ENCODE measurements at regions not wholly inside any gene's neighbourhood (a gene's known extent, or its start where the extent isn't known, plus 50 kb on each side); places are given as distances from the start of the nearest gene placed in this dataset.

DNA sequence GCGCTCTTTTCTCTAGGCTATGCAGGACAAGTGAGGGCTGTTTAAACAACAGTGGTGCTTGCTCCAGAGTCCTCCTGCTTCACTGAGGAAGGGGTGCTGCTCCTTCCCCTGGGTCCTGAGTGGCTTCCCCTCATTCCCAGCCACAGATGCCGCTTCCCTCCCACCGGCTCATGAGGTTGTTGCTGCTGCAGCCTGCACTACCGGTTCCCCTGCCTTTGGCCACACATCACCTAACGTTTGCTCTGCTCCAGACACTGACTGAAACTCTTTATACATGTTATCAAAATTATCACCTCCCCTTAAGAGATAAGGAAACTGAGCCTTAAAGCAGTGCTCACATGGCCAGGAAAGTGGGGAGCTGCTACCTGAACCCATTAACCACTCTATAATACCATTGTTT, 130.8 kb upstream of the LGALSL start:
- DNase-seq = no peak

DNA sequence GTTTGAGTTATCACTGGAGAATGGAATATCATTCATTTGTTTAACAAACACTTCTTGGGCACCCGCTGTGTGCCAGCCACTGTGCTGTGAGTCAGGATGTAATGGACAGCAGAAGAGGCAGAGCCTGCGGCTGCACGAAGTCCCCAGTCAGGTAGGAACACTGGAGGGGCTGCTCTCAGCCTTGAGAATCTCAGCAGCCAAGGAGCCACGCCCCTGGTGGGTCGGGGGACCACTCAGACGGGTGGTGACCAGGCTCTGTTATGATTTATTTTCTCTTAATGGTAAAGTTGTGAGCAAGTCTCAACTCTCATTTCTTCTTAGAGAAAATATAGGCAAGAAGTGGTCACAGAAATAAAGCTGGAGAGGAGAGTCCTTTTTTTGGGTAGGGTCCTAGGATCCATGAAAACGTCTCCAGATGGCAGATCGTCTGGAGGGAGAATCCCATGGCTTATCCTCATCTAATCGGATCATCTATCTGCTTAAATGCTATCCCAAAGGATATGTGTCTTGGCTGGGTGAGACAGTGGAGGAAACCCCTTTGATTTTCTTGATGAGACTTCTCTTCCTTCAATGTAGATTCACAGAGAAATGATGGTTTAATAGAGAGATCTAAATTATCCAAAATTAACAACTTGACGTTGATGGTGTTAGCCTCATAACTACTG, 129.1 kb upstream of the LGALSL start:
- no peak for DNase-seq

DNA sequence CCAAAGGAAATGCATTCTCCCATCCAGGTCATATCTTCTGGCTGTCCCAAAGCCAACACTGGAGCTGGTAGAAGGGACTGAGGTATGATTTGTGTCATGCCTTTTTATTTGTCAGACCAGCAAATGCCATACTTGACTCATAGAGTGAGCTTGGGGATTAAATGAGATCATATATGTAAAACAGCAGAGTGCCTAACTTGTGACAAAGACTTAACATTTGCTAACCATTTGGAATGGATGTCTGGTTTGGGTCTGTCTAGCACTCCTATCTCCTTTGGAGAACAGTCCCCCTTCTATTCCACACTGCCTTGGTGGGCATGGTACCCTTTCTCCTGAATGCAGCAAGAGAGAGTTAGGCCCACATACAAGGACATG, 128.5 kb upstream of the LGALSL start:
- DNase-seq = no peak

DNA sequence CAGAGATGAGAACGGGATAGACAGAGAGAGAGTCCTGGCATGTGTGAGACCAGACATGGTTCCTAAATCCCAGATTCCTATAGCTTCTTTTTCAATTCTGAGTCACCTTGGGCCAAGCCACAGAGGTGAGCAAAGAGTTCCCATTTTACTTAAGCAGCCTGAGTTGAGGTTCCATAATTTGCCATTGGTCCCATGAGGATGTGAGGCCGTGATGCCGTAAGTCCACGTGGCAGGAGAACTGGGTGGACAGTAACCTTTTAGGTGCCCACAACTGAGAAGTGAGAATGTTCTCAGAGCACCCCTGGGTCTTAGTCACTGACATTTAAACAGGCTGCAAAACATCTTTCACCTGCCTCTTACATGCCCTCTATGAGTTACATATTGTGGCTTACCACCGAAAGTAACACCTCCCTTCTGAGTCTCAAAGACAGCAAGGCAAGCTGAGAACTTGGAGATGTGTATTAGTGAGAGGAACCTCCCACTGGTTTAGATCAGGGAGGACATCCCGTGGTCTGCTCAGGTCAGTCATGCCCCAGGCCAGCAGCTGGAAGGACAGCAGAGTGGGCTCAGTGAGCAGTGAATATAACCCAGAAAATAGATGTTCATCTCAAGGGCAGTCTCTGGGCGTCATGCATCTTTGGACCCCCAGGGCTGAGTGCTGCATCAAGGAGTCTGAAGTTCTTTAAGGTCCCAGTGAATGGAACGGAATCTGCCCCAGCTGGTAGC, 127.9 kb upstream of the LGALSL start:
- no peak for DNase-seq

DNA sequence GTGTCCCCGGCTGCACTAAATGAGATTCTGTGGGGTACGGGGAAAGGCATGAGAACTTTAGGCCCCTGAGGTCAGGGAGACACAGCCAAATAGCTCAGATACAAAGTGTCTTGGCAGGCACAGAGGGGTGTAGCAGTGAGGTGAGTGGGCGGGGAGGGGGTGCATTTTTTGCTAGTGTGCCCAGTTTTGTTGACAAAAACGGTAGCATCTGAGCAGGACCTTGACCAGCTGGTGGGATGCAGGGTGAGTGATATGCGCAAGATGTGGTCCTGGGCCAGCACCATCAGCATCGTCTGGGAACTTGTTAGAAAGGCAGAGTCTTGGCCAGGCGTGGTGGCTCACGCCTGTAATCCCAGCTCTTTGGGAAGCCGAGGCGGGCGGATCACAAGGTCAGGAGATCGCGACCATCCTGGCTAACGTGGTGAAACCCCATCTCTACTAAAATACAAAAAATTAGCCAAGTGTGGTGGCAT, 127.3 kb upstream of the LGALSL start:
- no peak for DNase-seq

DNA sequence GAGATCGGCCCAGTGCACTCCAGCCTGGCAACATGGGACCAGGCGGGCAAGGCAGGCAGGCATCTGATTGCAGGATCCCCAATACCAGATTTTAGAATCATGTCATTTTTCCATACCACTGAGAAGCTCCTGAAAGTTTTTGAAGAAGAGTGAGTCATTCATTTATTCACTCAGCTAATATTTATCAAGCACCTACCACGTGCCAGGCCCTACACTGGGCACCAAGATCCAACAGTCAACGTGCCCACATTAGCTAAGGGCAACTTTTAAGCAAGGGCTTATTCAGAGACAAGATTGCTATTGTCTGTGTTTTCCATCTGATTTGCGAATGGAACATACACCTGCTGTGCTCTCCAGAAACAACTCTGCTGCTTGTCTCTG, 126.8 kb upstream of the LGALSL start:
- DNase-seq = no peak

DNA sequence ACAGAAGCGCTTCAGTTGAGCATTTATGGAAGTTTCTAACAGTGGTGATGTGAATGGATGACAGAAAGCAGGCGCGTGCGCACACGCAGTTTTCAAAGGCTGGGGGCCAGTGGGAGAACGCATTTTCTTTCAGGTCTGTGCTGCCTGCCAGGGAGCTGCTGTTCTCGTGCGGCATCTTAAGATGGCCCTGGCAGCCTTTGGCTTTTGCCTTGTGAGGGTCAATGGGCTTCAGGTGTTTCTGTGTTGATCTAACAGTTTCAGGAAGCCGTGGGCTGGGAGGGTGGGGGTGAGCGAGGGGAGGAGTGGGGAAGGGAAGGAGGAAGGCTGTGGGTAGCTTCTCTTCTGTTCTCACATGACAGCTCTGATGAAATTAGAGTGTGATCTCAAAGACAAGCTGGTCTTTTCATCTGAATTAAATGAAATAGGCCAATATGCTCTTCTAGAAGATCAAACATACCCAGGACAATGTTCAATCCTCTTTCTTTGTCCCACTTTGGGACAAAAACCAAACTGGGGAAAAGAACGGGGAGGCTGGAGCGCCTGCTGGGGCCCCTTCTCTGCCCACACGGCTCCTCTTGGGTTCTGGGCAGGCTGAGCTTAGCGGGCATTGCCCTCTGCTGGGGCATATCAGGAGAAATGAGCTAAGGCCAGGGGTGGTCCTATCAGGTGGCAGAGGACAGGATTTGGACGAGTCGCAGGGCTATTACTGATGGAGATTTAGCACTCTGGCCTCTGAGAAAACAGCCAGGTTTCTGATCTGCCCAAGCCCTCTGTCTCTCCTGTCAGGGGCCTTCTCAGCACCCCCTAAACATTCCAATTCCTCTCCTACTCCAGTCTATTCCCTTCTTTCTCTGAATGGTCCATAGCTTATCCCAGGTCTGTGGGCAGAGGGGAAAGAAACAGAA, 126.2 kb upstream of the LGALSL start:
- peak; percentile 50 for DNase-seq

DNA sequence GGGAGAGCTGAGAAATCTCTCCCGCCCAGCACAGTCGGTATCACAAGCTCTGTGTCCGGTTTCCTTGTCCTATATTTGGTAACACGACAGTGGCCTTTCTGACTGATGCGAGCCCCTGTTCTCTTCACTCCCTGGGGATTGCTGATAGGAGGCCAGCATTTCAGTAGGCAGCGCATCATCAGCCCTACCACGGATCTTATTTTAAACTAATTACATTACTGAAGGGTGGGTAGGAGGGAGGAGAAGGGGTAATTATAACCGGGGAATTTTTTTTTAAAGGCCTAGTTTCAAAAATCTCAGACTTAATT, 125.6 kb upstream of the LGALSL start:
- no peak for DNase-seq

DNA sequence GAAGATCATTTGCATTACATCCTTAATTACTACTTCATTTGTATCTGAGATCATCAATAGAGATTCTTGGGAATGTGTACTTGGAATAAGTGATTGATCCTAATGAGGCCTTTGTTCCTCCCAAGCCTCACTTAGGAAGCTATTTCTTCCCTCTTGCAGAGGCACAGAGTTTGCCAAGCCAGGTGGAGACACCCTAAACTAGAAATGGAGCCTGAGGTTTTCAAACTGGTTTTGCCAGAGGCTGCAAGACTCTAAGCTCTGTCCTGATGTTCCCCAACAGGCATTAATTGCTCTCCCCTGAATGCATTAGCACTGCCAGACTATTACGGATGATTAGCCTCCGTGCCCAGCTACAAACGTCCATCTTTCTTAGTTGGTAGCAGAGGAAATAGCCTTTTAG, 125.2 kb upstream of the LGALSL start:
- no peak for DNase-seq

DNA sequence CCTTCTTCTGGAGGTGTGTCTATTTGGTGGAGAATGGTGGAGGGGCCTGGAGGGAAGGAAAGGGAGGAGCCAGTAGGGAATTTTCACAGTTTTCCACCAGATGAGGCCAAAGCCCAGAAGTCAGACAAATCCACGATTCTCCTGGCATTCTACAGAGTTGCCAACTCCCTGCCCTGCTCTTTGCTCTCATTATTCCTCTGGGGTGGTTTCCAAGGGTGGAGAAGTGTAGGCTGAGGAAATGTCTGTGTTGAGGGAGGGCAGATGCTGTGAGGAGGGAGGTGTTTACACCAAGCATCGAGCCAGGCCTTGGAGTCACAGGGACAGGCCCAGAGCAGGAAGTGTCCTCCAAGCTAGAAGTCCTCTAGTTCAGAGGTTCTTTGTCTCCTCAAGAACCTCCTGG, 124.1 kb upstream of the LGALSL start:
- no peak for DNase-seq

DNA sequence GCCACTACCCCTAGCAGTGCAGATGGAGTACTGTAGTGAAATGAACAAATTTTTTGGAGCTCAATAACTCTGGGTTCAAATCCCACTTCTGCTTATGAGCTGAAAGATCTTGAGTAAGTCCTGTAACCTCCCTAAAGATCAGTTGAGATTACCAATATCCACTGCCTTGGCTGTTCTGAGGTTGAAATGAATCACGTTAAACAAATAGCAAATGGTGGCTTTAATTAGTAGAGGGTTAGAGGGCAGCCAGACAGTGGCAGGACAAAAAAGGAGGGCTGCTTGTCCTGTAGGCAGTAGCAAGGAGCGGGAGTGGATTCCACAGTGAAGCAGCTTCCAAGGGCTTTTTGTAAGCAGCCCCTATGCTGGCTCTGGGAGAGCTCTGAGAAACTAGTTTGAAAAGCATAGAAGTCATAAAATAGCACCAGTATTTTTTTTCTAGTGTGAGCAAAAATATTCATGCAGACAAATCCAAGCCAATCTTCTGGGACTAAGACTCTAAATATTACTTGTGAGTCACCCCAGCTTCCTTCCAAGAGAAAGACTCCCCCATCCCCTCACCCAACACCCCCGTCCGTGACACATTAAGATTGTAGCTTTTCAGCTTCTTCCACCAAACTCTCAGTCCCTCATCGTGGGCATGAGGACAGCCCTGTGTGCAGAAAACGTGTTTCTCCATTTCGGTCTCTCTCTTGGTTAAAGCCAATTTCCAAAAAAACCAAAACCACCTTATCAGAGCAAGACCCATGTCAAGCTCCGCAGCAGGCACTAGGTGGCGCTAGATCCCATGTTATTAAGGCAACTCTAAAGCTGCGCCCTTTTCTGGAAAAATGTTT, 123.5 kb upstream of the LGALSL start:
- DNase-seq = peak; percentile 89

DNA sequence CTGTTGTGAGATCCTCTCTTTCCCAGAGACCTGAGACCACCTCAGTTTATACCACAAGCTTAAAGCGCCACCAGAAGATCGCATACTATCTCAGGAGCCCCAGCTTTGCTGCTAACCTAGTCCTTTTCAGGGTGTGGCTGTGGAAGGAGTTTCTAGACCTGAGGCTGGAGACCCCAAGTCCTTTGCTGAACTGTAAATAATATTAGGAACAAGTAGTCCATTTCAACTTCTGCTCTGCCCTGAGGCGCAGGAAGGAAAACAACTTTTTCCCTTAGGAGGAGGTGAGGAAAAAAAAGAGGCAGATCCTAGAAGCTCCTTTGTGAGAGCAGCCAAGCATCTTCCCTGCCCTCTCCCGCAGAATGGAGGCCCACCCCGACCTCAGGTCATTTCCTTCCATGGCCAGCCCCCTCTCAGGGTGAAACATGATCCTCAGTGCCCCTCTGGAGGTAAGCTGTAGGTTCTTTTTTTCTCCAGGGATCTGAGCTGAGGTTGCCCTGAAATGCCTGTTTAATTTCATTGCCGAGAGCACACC, 122.8 kb upstream of the LGALSL start:
- no peak for DNase-seq

DNA sequence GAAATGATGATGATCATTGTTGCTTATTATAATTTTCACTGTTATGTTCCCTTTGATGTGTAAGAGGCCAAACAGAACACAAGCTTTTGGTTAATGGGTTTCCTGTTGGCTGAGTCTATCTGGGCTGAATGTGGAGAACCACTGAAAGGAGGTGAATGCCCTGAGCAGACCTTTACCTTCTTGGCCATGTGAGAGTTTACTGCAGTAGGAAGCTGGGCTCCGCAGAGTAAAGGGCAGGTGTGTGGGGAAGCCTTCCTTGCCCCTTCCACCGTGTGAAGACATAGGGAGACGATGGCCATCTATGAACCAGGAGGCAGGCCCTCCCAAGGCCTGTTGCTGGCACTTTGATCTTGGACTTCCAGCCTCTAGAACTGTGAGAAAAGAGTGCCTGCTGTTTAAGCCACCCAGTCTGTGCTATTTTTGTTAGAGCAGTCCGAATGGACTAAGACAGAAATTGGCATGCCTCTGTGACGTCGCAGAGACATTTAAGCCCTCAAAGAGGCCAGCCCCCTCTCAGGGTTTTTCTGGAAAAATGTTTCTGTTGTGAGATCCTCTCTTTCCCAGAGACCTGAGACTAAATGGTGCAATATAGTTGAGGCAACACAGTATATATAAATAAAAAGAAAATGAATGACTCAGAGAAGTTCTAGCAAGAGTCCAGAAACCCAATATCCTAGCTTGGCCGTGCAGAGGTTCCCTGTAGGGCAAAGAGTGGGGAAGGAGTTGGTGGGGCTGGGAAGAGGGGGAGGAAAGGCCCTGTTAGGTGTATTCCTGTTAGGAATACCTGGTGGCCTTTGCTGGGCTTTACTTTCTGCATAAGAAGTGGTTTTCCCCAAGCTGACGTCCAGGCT, 121.9 kb upstream of the LGALSL start:
- DNase-seq = no peak

DNA sequence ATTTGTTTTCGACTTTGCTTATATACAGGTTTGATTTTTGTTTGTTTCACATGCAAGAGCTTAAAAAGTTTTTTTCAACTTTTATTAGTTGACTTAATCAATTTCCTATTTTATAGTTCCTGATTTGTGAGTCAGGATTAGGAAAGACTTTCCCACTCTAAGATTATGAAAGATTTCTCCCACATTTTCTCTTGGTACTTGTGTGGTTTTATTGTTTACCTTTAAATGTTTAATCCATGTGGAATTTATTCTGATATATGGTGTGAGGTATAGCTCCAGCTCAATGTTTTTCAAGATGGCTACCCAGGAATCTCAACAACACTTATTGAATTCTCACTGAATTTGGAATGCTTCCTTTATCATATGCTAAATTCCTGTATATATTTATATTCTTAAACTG, 117.8 kb upstream of the LGALSL start:
- DNase-seq = no peak

DNA sequence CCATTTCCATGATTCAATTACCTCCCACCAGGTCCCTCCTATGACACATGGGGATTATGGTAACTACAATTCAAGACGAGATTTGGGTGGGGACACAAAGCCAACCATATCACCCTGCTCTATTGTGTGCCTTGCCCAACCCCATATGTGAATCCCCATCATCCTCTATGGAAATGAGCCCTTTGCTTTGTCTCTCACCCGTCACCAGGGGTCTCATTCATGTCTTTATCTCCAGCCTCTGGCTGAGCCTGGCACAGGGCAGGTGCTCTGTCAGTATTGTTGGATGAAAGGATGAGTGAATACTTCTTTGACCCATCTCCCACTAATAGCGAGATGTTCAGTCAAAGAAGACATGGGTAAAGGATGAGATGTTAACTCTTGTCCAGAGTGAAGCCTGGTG, 116.6 kb upstream of the LGALSL start:
- no peak for DNase-seq

DNA sequence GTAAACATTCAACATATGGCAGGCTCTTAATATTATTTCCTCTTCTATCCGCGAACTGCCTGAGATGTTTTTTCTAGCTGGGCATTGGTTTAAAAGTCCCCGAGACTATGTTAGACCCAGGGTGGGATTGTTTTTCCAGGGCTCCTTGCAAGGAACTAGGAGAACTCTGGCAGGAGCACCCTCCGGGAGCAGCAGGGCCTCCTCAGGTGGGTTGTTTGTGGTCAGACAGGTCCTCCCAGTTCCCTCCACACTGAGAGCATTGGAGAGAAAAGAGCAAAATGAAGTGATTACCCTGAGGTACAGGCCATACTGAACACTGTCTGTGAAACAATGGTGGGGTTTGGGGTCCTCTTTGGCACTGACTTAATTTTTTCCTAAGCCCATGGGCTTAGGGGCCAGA, 115.9 kb upstream of the LGALSL start:
- no peak for DNase-seq

DNA sequence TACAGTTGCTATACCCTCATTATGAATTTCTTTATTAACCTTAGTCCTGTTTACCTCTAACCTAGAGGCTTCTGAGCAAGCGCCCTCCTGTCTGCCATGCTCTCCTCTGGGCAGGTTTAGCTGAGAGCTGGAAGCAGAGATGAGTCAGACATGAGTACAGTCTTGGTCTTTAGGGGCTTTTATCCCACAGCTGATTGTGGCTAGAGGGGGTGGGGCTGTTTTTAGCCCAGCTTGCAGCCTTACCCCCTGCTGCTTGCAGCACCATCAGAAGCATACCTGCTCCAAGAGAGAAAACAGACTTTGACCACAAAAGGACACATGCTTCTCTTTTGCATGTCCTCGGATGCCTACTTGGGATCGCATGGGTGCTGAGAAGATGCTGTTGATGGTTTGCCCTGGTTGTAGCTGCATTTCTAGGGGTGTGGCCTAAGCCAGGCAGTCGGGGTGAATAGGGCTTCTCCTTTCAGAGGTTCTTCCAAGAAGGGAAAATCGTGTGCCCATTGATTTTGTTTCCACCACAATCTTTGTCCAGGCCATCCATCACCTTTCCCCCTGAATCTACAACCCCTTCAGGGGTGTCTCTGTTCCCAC, 115.0 kb upstream of the LGALSL start:
- DNase-seq = no peak

DNA sequence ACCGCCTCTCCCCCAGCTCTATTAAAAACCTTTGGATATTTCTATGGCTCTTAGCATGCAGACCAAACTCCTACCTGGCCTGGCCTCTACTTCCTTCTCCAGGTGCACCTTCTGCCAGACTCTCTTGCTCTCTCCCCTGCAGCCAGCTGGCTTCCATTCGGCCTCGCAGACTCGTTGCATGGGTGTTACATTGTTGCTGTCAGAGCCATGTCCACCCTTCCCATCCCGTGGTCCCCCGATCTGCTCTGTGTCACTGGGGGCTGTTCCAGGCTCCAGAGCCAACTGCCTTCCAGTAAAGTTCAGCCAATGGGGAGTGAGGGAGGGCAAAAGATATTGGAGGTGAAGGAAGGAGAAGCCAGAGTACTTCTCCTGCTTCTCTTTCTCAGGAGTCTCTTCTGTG, 112.5 kb upstream of the LGALSL start:
- DNase-seq = no peak

DNA sequence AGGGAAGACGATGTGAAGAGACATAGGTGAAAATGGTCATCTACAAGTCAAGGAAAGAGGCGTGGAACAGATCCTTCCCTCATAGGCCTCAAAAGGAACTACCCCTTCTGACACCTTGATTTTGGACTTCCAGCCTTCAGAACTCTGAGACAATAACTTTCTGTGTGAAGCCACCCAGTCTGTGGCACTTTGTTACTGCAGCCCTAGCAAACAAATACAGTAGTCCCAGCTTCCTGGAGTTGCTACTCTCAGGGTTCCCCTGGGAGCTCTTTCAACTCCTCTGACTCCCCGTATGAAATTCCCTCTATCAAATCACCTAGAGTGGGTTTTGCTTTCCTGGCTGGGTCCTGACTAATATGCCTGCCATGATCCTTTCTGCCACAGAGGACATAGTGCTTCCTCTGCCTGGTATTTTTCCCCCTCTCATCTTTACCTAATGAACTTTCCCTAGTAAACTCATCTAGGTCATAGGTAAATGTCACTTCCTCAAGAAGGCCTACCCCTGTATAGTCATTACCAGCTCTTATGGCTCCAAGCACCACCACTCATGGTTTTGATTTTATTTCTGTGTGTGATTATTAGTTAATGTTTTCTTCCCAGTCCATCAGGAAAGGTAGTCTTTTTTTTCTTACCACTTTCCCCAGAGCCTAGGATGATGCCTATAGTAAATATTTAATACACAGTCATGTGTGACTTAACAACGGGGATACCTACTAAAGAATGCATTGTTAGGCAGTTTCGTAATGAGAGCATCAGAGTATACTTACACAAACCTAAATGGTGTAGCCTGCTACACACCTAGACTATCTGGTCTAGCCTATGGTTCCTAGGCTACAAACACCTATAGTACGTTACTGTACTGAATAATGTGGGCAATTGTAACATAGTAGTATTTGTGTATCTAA, 111.5 kb upstream of the LGALSL start:
- DNase-seq = no peak

DNA sequence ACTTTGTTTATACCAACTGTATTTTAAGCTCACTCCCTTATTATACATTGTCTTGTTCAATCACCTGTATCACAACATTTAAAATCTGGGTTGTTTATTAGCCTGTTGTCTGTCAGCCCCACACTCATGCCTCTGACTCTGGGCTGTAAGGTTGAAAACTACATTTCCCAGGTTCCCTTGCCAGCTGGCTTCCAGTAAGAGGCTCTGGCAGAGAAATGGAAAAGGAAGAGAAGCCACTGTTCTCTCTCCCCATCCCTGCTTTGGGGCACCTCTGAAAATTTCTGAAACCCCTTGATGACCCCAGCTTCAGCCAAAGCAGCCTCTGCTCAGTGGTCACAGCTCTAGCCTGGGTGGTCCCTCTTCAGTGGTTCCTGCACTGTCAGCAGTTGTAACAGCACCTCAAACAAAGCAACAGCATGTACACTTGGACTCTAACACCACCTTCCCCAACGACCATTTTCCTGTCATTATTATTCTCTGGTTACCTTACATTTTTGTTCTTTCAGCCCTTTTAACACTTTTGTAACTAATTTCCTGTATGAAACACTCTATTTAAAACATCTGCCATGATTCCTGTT, 108.9 kb upstream of the LGALSL start:
- DNase-seq = no peak

All from DMS79 treated with DMSO at 0.1 percent for 48 hours (cell line).